ENCODE measurements at regions not wholly inside any gene's neighbourhood (a gene's known extent, or its start where the extent isn't known, plus 50 kb on each side); places are given as distances from the start of the nearest gene placed in this dataset.
"Not testable (repeated sequence)": the region's sequence is repeated elsewhere in the genome, so short reads cannot be mapped to it uniquely, and the experiment has no call there.

DNA sequence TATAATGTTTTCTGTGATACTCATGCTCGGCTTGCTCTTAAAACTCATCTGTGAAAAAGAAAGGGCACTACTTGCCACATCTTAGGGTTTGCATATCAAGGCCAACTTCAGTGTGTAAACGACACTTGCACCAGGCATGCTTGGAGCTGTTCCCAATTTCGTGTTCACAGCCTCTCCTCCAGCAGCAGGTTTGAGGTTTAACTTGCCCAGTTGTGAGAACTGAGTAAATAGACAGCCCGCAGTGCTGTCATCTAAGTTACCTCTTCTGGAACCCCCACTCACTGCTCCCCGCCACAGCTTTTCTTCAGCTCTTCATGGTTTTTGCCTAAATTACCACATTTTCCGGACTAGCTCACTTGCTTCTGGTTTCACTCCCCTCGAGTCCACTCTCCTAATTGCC is 595.4 kb downstream of the TTLL7 start:
- TF ChIP-seq, protein P1, sequence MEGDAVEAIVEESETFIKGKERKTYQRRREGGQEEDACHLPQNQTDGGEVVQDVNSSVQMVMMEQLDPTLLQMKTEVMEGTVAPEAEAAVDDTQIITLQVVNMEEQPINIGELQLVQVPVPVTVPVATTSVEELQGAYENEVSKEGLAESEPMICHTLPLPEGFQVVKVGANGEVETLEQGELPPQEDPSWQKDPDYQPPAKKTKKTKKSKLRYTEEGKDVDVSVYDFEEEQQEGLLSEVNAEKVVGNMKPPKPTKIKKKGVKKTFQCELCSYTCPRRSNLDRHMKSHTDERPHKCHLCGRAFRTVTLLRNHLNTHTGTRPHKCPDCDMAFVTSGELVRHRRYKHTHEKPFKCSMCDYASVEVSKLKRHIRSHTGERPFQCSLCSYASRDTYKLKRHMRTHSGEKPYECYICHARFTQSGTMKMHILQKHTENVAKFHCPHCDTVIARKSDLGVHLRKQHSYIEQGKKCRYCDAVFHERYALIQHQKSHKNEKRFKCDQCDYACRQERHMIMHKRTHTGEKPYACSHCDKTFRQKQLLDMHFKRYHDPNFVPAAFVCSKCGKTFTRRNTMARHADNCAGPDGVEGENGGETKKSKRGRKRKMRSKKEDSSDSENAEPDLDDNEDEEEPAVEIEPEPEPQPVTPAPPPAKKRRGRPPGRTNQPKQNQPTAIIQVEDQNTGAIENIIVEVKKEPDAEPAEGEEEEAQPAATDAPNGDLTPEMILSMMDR (conservative IDR thresholded peaks at IDR 0.05; ENCODE audit: low read depth, low read length), result not testable (repeated sequence)
- TF ChIP-seq, protein P2, sequence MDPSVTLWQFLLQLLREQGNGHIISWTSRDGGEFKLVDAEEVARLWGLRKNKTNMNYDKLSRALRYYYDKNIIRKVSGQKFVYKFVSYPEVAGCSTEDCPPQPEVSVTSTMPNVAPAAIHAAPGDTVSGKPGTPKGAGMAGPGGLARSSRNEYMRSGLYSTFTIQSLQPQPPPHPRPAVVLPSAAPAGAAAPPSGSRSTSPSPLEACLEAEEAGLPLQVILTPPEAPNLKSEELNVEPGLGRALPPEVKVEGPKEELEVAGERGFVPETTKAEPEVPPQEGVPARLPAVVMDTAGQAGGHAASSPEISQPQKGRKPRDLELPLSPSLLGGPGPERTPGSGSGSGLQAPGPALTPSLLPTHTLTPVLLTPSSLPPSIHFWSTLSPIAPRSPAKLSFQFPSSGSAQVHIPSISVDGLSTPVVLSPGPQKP (IDR thresholded peaks at IDR 0.05; ENCODE audit: borderline replicate concordance, low read depth, low read length), result not testable (repeated sequence)
- TF ChIP-seq, protein P3, sequence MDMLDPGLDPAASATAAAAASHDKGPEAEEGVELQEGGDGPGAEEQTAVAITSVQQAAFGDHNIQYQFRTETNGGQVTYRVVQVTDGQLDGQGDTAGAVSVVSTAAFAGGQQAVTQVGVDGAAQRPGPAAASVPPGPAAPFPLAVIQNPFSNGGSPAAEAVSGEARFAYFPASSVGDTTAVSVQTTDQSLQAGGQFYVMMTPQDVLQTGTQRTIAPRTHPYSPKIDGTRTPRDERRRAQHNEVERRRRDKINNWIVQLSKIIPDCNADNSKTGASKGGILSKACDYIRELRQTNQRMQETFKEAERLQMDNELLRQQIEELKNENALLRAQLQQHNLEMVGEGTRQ (IDR thresholded peaks at IDR 0.05; ENCODE audit: low read depth, low read length), result not testable (repeated sequence)
- TF ChIP-seq CHD1 (IDR thresholded peaks at IDR 0.05; ENCODE audit: low read depth, low read length); RAD21 (IDR thresholded peaks at IDR 0.05; ENCODE audit: low read length); MAFK (IDR thresholded peaks at IDR 0.05; ENCODE audit: low read depth, low read length); BHLHE40 (IDR thresholded peaks at IDR 0.05; ENCODE audit: low read depth, low read length); POLR2A (IDR thresholded peaks at IDR 0.05; ENCODE audit: low read depth, low read length); RCOR1 (IDR thresholded peaks at IDR 0.05; ENCODE audit: insufficient replicate concordance, low read length); RFX5 (IDR thresholded peaks at IDR 0.05; ENCODE audit: low read depth, low read length); FOS (IDR thresholded peaks at IDR 0.05; ENCODE audit: low read depth, low read length); MXI1 (IDR thresholded peaks at IDR 0.05; ENCODE audit: borderline replicate concordance, low read depth, low read length); CEBPB (IDR thresholded peaks at IDR 0.05; ENCODE audit: low read depth, low read length): not testable (repeated sequence)
